Progenitor cell of endocrine pancreas (in vitro differentiated cells): ENCODE measurements at regions not wholly inside any gene's neighbourhood (a gene's known extent, or its start where the extent isn't known, plus 50 kb on each side); places are given as distances from the start of the nearest gene placed in this dataset.

ENCODE experiments used
- DNase-seq: peaks from one replicate; pipeline ENCODE4 v3.0.0; 2021; ENCODE audit warnings: low spot score; ENCODE audit not compliant: unreplicated experiment
- H3K27ac Mint-ChIP-seq: 2 replicates; pipeline ENCODE4 v1.8.0; 2021; ENCODE audit warnings: mild to moderate bottlenecking, moderate library complexity, mixed read lengths
- H3K27me3 Mint-ChIP-seq: 2 replicates; pipeline ENCODE4 v1.8.0; 2021; ENCODE audit warnings: mixed read lengths
- H3K36me3 Mint-ChIP-seq: 2 replicates; pipeline ENCODE4 v1.8.0; 2022; ENCODE audit warnings: mixed read lengths; ENCODE audit not compliant: insufficient read depth
- H3K4me1 Mint-ChIP-seq: 2 replicates; pipeline ENCODE4 v1.8.0; 2021; ENCODE audit warnings: low read depth, mixed read lengths
- H3K4me3 Mint-ChIP-seq: 2 replicates; pipeline ENCODE4 v1.8.0; 2021; ENCODE audit warnings: low read depth, mild to moderate bottlenecking, moderate library complexity, mixed read lengths
- H3K9me3 Mint-ChIP-seq: 2 replicates; pipeline ENCODE4 v1.8.0; 2021; ENCODE audit warnings: low read depth, mixed read lengths
- TF ChIP-seq, protein P1 (sequence below): fragments of 200-600 bp; sonication (generic); IDR thresholded peaks from one replicate; pipeline ENCODE4 v1.5.0; 2021; ENCODE audit warnings: antibody characterized with exemption, mild to moderate bottlenecking; ENCODE audit not compliant: unreplicated experiment

DNA sequence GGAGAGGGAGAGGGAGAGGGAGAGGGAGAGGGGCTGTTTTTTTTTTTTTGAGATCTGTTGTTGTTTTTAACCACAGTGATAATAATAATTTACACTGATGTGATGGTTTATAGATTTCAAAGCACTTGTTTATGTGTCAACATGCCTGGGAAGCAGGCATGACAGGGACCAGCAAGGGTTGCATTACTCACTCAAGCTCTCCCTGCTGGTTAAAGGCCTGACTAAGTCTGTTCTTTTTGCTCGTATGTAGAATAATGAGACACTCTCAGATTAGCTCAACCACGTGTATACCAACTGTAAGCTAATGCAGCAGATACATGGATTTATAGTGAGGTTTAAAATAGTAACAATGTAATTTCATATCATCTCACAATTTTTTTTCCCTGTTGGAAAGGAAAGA, 134.6 kb upstream of the BOD1L1 start:
- Mint-ChIP-seq H3K4me3 (no peak overlapping the region), H3K4me1 (no peaks in the 10 kb centered on the region), H3K36me3 (no peaks in the 10 kb centered on the region), H3K27ac (no peak overlapping the region), H3K9me3 (peaks cover 31% of the 10 kb centered on the region), H3K27me3 (no peaks in the 10 kb centered on the region)
- no peak for DNase-seq
- TF ChIP-seq, protein P1, sequence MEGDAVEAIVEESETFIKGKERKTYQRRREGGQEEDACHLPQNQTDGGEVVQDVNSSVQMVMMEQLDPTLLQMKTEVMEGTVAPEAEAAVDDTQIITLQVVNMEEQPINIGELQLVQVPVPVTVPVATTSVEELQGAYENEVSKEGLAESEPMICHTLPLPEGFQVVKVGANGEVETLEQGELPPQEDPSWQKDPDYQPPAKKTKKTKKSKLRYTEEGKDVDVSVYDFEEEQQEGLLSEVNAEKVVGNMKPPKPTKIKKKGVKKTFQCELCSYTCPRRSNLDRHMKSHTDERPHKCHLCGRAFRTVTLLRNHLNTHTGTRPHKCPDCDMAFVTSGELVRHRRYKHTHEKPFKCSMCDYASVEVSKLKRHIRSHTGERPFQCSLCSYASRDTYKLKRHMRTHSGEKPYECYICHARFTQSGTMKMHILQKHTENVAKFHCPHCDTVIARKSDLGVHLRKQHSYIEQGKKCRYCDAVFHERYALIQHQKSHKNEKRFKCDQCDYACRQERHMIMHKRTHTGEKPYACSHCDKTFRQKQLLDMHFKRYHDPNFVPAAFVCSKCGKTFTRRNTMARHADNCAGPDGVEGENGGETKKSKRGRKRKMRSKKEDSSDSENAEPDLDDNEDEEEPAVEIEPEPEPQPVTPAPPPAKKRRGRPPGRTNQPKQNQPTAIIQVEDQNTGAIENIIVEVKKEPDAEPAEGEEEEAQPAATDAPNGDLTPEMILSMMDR, result no peak

DNA sequence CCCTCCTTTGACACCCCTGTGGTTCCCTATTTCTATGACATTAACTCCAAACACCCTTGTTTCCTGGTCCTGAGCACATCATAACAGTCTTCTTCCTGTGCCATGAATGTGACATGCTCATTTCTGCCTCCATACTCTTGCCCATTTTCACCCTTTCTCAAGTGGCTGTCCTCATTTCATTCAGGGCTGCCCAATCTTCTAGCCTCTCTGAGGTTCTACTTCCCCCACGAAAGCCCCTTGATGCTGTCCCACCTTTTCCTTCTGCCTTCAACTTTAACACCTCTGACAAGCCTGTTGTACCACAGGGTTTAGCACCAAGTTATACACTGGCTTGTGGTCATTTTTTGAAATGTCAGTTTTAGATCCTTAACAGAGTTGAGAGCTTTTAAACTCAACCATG, 136.2 kb upstream of the BOD1L1 start:
- TF ChIP-seq, protein P1, result no peak
- Mint-ChIP-seq H3K36me3 (no peaks in the 10 kb centered on the region), H3K27me3 (no peaks in the 10 kb centered on the region), H3K4me1 (no peaks in the 10 kb centered on the region), H3K27ac (no peak overlapping the region), H3K9me3 (peaks cover 22% of the 10 kb centered on the region), H3K4me3 (no peak overlapping the region)
- no peak for DNase-seq

DNA sequence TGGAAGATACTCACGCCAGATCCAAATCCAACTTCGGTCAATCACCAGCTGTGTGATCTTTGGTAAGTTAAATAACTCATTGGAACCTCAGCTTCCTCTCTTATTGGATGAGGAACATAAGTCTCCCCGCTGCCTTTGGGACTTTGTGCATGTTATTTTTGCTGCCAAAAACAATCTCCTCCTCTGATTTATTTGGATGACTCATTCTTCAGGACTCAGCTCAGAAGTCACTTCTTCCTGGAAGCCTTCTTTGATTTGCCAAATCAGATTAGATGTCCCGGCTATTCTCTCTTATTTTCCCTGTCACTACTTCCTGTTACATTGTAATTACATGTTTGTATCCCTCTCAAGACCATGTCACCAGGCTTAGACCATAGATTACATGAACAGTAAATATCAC, 138.0 kb upstream of the BOD1L1 start:
- no peak for DNase-seq
- Mint-ChIP-seq H3K4me3 (no peak overlapping the region), H3K27ac (no peak overlapping the region), H3K9me3 (peaks cover 27% of the 10 kb centered on the region), H3K36me3 (no peaks in the 10 kb centered on the region), H3K4me1 (no peaks in the 10 kb centered on the region), H3K27me3 (no peaks in the 10 kb centered on the region)
- TF ChIP-seq, protein P1, result no peak

DNA sequence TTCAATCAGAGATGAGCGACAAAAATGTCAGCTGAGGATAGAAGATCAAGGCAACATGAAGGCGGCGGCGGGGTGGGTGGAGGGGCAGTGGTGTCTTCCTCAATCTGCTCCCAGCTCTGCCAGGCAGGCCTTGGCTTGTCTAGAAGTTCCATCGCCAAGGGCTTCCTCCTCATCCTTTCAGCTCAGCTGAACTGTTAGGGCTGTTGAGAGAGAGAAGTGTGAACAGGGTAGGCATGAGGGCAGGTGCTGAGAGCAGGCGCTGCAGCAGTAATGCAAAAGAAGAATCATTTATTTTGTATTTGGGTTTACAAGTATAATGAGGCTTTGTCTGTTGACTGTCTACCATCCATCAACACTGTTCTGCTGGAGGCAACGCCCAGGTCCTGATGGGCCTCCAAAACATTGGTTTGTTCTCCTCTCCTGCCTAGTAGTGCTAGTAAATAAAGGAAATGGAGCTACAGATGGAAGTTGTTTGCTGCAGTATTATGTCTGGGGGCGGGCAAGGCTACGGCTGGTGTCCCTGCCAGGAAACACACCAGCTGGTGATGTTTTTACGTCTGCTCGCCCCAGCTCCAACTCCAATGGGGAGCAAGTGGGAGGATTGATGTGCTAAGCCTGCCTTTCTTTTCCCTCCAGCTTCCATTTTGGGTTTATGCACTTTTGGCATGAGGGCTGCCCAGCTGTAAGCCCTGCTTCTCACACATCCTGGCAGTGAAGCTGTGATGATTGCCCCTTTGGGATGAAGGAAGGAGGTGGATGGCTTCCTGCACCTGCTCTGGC, 139.4 kb upstream of the BOD1L1 start:
- no peak overlapping the region for H3K27ac Mint-ChIP-seq
- H3K27me3 Mint-ChIP-seq, result no peaks in the 10 kb centered on the region
- H3K4me3 Mint-ChIP-seq, result no peak overlapping the region
- no peaks in the 10 kb centered on the region for H3K4me1 Mint-ChIP-seq
- no peaks in the 10 kb centered on the region for H3K36me3 Mint-ChIP-seq
- no peak for DNase-seq
- H3K9me3 Mint-ChIP-seq, result peaks cover 39% of the 10 kb centered on the region
- TF ChIP-seq, protein P1, result no peak

DNA sequence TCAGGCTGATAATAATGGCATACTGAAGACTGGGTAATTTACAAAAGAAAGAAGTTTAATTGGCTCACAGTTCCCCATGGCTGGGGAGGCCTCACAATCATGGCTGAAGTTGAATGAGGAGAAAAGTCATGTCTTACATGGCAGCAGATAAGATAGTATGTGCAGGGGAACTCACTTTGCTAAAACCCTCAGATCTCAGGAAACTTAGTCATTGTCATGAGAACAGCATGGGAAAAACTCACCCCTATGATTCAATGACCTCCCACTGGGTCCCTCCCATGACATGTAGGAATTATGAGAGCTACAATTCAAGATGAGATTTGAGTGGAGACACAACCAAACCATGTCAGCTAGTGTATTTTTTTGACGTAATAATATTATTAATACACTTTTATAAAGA, 149.8 kb upstream of the BOD1L1 start:
- TF ChIP-seq, protein P1, result no peak
- Mint-ChIP-seq H3K4me3 (no peak overlapping the region), H3K27me3 (no peaks in the 10 kb centered on the region), H3K27ac (no peak overlapping the region), H3K36me3 (no peaks in the 10 kb centered on the region), H3K9me3 (peaks cover 20% of the 10 kb centered on the region), H3K4me1 (no peaks in the 10 kb centered on the region)
- DNase-seq, result no peak
